ENCODE measurements at regions not wholly inside any gene's neighbourhood (a gene's known extent, or its start where the extent isn't known, plus 50 kb on each side); places are given as distances from the start of the nearest gene placed in this dataset.

- TF ChIP-seq POLR2AphosphoS5 (IDR thresholded peaks at IDR 0.05; ENCODE audit: borderline replicate concordance, low read depth, low read length) (no peak), EZH2 (IDR thresholded peaks at IDR 0.05) (no peak), FOXP2 (optimal IDR thresholded peaks at IDR 0.05; ENCODE audit: control extremely low read depth, extremely low read length, insufficient read depth) (no peak)
Measured at GRCh38 chr13:85651440-85651839, 147.8 kb downstream of the SLITRK6 start.
